Neuronal stem cell (in vitro differentiated cells): ENCODE measurements at regions not wholly inside any gene's neighbourhood (a gene's known extent, or its start where the extent isn't known, plus 50 kb on each side); places are given as distances from the start of the nearest gene placed in this dataset.
"Not testable (repeated sequence)": the region's sequence is repeated elsewhere in the genome, so short reads cannot be mapped to it uniquely, and the experiment has no call there.

Experiments used
- DNase-seq: peaks from one replicate; pipeline ENCODE4 v3.0.0-alpha.2; 2013; ENCODE audit warnings: low spot score
- H2AFZ ChIP-seq: one replicate; pipeline ENCODE4 v1.6.1; 2013; ENCODE audit warnings: mild to moderate bottlenecking, low read length, inconsistent platforms
- H2AK5ac ChIP-seq: 2 replicates; pipeline ENCODE4 v1.6.1; 2013; ENCODE audit warnings: low read depth, mild to moderate bottlenecking, inconsistent platforms, low read length, moderate library complexity, mixed read lengths
- H2BK120ac ChIP-seq: 2 replicates; pipeline ENCODE4 v1.6.1; 2013; ENCODE audit warnings: low read depth, mild to moderate bottlenecking, inconsistent platforms, low read length, moderate library complexity, mixed read lengths
- H2BK12ac ChIP-seq: one replicate; pipeline ENCODE4 v1.6.1; 2013; ENCODE audit warnings: low read length, inconsistent platforms
- H2BK15ac ChIP-seq: 2 replicates; pipeline ENCODE4 v1.6.1; 2013; ENCODE audit warnings: mild to moderate bottlenecking, low read length, inconsistent platforms, mixed read lengths
- H2BK5ac ChIP-seq: one replicate; pipeline ENCODE4 v1.6.1; 2013; ENCODE audit warnings: inconsistent platforms, mild to moderate bottlenecking, low read length, moderate library complexity
- H3K14ac ChIP-seq: one replicate; pipeline ENCODE4 v1.6.1; 2013; ENCODE audit warnings: low read length, inconsistent platforms
- H3K18ac ChIP-seq: 2 replicates; pipeline ENCODE4 v1.6.1; 2013; ENCODE audit warnings: low read length, inconsistent platforms
- H3K23ac ChIP-seq: 2 replicates; pipeline ENCODE4 v1.6.1; 2013; ENCODE audit warnings: low read depth, mild to moderate bottlenecking, mixed read lengths, low read length, inconsistent platforms; ENCODE audit not compliant: poor library complexity
- H3K27ac ChIP-seq: replicated peaks from 3 replicates; pipeline ENCODE4 v1.5.1; 2013; ENCODE audit warnings: low read length, inconsistent platforms
- H3K27me3 ChIP-seq, 3 experiments: 2 replicates each; pipeline ENCODE4 v1.6.1; 2013; ENCODE audit warnings: low read length in 3 of 3, mild to moderate bottlenecking in 2 of 3, inconsistent platforms in 1 of 3, low read depth in 1 of 3, mixed read lengths in 1 of 3, moderate library complexity in 1 of 3; ENCODE audit not compliant: control insufficient read depth in 3 of 3, insufficient read depth in 3 of 3
- H3K36me3 ChIP-seq, 2 donors: replicated peaks in 1 of 2; 2 replicates each; pipeline ENCODE4 v1.6.1; 2013; ENCODE audit warnings: low read length in 2 of 2; ENCODE audit not compliant: control insufficient read depth in 2 of 2, insufficient read depth in 2 of 2
- H3K4ac ChIP-seq: 2 replicates; pipeline ENCODE4 v1.6.1; 2013; ENCODE audit warnings: inconsistent platforms, mild to moderate bottlenecking, low read length, moderate library complexity
- H3K4me1 ChIP-seq, 2 donors: 1 replicate in 1 of 2; 2 replicates in 1 of 2; pipeline ENCODE4 v1.6.1; 2013; ENCODE audit warnings: low read length in 2 of 2, low read depth in 1 of 2; ENCODE audit not compliant: control insufficient read depth in 2 of 2, insufficient read depth in 1 of 2
- H3K4me2 ChIP-seq: one replicate; pipeline ENCODE4 v1.6.1; 2013; ENCODE audit warnings: mild to moderate bottlenecking, low read length, inconsistent platforms; ENCODE audit not compliant: insufficient read depth, poor library complexity, severe bottlenecking
- H3K4me3 ChIP-seq, 2 donors: 2 replicates each; pipeline ENCODE4 v1.5.1; 2013; ENCODE audit warnings: low read length in 2 of 2, mild to moderate bottlenecking in 2 of 2, inconsistent platforms in 1 of 2, moderate library complexity in 1 of 2
- H3K79me1 ChIP-seq: one replicate; pipeline ENCODE4 v1.6.1; 2013; ENCODE audit warnings: low read depth, mild to moderate bottlenecking, inconsistent platforms, low read length, moderate library complexity
- H3K9ac ChIP-seq: one replicate; pipeline ENCODE4 v1.6.1; 2013; ENCODE audit warnings: mild to moderate bottlenecking, low read depth, low read length, inconsistent platforms; ENCODE audit not compliant: poor library complexity
- H3K9me3 ChIP-seq, 2 donors: replicated peaks in 1 of 2; 2 replicates each; pipeline versions ENCODE3 to v1.6.1; 2013; ENCODE audit warnings: low read length in 2 of 2, mild to moderate bottlenecking in 2 of 2, inconsistent platforms in 1 of 2, low read depth in 1 of 2, mixed read lengths in 1 of 2, moderate library complexity in 1 of 2; ENCODE audit not compliant: control insufficient read depth in 2 of 2, insufficient read depth in 1 of 2
- H4K8ac ChIP-seq: one replicate; pipeline ENCODE4 v1.6.1; 2013; ENCODE audit warnings: low read depth, mild to moderate bottlenecking, inconsistent platforms, low read length, moderate library complexity
- H4K91ac ChIP-seq: one replicate; pipeline ENCODE4 v1.6.1; 2013; ENCODE audit warnings: low read length, low read depth, mild to moderate bottlenecking, inconsistent platforms; ENCODE audit not compliant: poor library complexity
- WGBS, 2 donors: extraction: QIAGEN DNeasy Blood & Tissue Kit; methylation state at CpG; one replicate each; pipeline ENCODE4 v1.1.7; 2013; ENCODE audit warnings: missing lambda C conversion rate in 2 of 2, mixed read lengths in 1 of 2; ENCODE audit not compliant: insufficient read length in 2 of 2, insufficient replicate concordance in 1 of 2; ENCODE audit errors: extremely low coverage in 2 of 2; 5-methylcytosine and 5-hydroxymethylcytosine counted together

DNA sequence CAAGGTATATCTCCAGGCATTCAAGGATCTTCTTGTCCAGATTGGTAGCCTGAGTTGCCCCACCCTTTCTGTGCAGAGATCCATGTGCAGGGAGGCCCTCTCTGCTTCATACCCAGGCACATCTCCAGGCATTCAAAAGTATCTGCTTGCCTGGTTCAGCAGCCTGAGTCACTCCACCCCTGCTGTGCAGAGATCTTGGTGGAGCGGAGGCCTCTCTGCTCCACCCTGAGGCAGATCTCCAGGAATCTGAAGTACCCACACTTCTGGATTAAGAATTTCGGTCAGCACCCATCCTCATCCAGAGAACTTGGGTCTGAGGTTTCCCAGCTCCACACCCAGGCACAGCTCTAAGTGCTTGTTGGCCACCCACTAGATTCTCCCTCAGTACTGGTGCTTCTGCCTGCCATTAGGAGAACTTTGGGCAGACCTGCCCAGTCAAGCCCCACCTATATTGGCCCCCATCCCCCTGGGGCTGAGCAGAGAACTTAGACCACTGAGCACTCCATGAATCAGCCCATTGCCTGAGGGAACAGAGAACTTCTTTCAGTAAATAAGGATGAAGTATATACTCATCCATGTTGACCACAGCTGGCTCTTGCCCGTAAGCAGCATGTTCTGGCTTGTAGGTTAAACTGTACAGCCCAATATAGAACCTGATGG, 199.5 kb upstream of the ZCCHC13 start:
- no peak overlapping the region for H3K27ac ChIP-seq
- no peak overlapping the region for H2BK120ac ChIP-seq
- no peak overlapping the region for H3K14ac ChIP-seq
- H3K4ac ChIP-seq, result no peak overlapping the region
- H3K4me2 ChIP-seq, result no peak overlapping the region
- no peak overlapping the region for H3K23ac ChIP-seq
- no peak overlapping the region for H2BK5ac ChIP-seq
- no peak overlapping the region for H2BK12ac ChIP-seq
- H3K9ac ChIP-seq, result no peak overlapping the region
- no peak overlapping the region for H3K4me3 ChIP-seq
- no peak overlapping the region for H2AFZ ChIP-seq
- no CpG with 5 or more reads among the region's 3 CpGs for WGBS, 2 donors
- H3K79me1 ChIP-seq, result no peaks in the 10 kb centered on the region
- no peak overlapping the region for H4K91ac ChIP-seq
- peaks cover 0 to 2% of the 10 kb centered on the region in 2 donors for H3K36me3 ChIP-seq
- H4K8ac ChIP-seq, result no peak overlapping the region
- peaks cover 0 to 7% of the 10 kb centered on the region in 2 donors for H3K9me3 ChIP-seq
- H3K27me3 ChIP-seq, result no peaks in the 10 kb centered on the region
- no peak overlapping the region for H2AK5ac ChIP-seq
- no peak overlapping the region for H2BK15ac ChIP-seq
- DNase-seq, result no peak
- no peaks in the 10 kb centered on the region for H3K4me1 ChIP-seq
- H3K18ac ChIP-seq, result no peak overlapping the region

DNA sequence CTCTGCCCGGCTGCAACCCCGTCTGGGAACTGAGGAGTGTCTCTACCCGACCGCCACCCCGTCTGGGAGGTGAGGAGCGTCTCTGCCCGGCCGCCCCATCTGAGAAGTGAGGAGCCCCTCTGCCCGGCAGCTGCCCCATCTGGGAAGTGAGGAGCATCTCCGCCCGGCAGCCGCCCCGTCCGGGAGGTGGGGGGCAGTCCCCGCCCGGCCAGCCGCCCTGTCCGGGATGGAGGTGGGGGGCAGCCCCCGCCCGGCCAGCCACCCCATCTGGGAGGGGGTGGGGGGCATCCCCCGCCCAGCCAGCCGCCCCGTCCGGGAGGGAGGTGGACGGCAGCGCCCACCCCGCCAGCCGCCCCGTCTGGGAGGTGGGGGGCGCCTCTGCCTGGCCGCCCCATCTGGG, 205.6 kb upstream of the ZCCHC13 start:
- DNase-seq, H3K4me2 ChIP-seq, H2AK5ac ChIP-seq, H2BK120ac ChIP-seq, H3K27me3 ChIP-seq, H3K9me3 ChIP-seq, H2BK12ac ChIP-seq, H2BK15ac ChIP-seq, H3K4ac ChIP-seq, H3K14ac ChIP-seq, H4K8ac ChIP-seq, H4K91ac ChIP-seq, H3K79me1 ChIP-seq, H3K4me3 ChIP-seq, H3K36me3 ChIP-seq, H3K27ac ChIP-seq, H3K23ac ChIP-seq, H3K4me1 ChIP-seq, H2AFZ ChIP-seq, H2BK5ac ChIP-seq, H3K18ac ChIP-seq, H3K9ac ChIP-seq: not testable (repeated sequence)
- no CpG with 5 or more reads among the region's 31 CpGs for WGBS, 2 donors

DNA sequence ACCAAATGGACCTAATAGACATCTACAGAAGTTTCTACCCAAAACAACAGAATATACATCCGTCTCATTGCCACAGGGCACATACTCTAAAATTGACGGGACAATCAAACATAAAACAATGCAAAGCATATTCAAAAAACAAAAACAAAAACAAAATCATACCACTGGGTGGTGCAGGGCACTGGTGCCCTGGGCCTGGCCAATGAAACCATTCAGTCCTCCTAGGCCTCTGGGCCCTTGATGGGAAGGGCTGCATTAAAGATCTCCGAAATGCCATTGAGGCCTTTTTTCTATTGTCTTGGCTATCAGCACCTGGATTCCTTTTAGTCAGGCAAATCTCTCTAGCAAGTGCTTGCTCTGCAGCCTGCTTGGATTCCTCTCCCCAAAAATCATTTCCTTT, 213.9 kb upstream of the ZCCHC13 start:
- Histone ChIP-seq H3K27me3 (no peaks in the 10 kb centered on the region), H4K8ac (no peak overlapping the region), H3K9me3 (peaks cover 1 to 6% of the 10 kb centered on the region in 2 donors), H2BK15ac (no peak overlapping the region), H3K18ac (no peak overlapping the region), H2BK5ac (no peak overlapping the region), H3K4me1 (no peaks in the 10 kb centered on the region), H3K4ac (no peak overlapping the region), H3K27ac (no peak overlapping the region), H3K36me3 (no peaks in the 10 kb centered on the region), H2BK12ac (no peak overlapping the region), H2BK120ac (no peak overlapping the region), H3K23ac (no peak overlapping the region), H2AFZ (no peak overlapping the region), H3K4me2 (no peak overlapping the region), H4K91ac (no peak overlapping the region), H2AK5ac (no peak overlapping the region), H3K79me1 (no peaks in the 10 kb centered on the region), H3K14ac (no peak overlapping the region), H3K9ac (no peak overlapping the region), H3K4me3 (no peak overlapping the region)
- WGBS, 2 donors, result no CpG with 5 or more reads among the region's 3 CpGs
- DNase-seq, result no peak

DNA sequence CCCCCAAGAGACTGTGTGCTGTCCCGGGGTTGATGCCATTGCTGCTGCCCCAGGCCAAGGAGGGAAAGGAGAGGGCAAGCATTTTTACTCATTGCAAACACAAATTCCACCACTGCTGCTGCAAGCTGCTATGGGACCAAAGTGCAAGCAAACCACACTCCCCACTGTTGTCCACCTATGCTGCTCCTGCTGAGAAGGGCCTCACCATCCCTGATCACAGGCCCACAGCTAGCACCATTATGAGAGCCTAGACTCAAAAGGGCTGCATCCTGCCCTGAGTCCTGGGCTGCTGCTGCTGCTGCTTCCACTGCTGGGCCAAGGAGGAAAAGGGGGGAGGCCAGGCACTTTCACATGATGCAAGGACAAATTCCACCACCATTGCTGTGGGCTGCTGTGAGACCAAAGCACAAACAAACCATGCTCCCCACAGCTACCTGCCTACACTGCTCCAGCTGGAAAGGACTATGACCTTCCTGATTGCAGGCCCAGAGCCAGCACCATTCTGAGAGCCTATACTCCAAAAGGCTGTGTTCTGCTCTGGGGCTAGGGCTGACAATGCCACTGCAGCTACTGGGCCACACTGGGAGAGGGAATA, 218.2 kb upstream of the ZCCHC13 start:
- H3K4me1 ChIP-seq, result no peaks in the 10 kb centered on the region

More for the DNA sequence above, 218.2 kb upstream of the ZCCHC13 start:
- Histone ChIP-seq H2BK15ac (no peak overlapping the region), H4K8ac (no peak overlapping the region), H2BK12ac (no peak overlapping the region), H3K27ac (no peak overlapping the region), H3K9me3 (peaks cover 1 to 5% of the 10 kb centered on the region in 2 donors), H3K14ac (no peak overlapping the region), H3K23ac (no peak overlapping the region), H3K27me3 (no peaks in the 10 kb centered on the region), H4K91ac (no peak overlapping the region), H2BK5ac (no peak overlapping the region), H3K18ac (no peak overlapping the region), H2BK120ac (no peak overlapping the region), H3K4me2 (no peak overlapping the region), H3K36me3 (no peaks in the 10 kb centered on the region), H3K9ac (no peak overlapping the region), H2AK5ac (no peak overlapping the region), H3K4me3 (no peak overlapping the region), H3K4ac (no peak overlapping the region), H2AFZ (no peak overlapping the region), H3K79me1 (no peaks in the 10 kb centered on the region)
- DNase-seq, result no peak
- WGBS, 2 donors, result no CpG with 5 or more reads among the region's 1 CpG
